DLD1 (cell line): ENCODE measurements at regions not wholly inside any gene's neighbourhood (a gene's known extent, or its start where the extent isn't known, plus 50 kb on each side); places are given as distances from the start of the nearest gene placed in this dataset.

Experiments
- in situ Hi-C: cut with HindIII; loops from 2 replicates; pipeline ENCODE4 v1.10.0; 2017; ENCODE audit warnings: low sequenced_read_pairs

- in situ Hi-C loops, result no loop called here
Observed at GRCh38 chr3:189041482-189042090, 130.2 kb upstream of the TPRG1 start.

DNA sequence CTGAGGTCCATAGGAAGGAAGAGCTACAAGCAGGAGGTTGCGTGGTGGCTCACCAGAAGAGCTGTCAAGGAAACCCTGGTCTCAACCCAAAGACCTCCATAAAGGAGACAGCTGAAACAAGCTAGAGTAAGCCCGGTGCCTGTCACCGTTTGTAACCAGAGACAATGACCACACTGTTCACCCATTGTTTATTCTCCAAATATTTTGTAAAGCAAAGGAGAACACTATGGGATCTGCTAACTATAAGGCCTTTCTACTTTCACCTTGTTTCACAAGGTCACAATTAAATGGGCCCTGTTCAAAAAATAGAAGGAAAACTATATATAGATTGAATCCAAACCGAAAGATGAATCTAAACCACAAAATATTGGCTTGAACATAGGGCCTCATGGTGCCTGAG is 128.9 kb upstream of the TPRG1 start:
- in situ Hi-C loops, result no loop called here

DNA sequence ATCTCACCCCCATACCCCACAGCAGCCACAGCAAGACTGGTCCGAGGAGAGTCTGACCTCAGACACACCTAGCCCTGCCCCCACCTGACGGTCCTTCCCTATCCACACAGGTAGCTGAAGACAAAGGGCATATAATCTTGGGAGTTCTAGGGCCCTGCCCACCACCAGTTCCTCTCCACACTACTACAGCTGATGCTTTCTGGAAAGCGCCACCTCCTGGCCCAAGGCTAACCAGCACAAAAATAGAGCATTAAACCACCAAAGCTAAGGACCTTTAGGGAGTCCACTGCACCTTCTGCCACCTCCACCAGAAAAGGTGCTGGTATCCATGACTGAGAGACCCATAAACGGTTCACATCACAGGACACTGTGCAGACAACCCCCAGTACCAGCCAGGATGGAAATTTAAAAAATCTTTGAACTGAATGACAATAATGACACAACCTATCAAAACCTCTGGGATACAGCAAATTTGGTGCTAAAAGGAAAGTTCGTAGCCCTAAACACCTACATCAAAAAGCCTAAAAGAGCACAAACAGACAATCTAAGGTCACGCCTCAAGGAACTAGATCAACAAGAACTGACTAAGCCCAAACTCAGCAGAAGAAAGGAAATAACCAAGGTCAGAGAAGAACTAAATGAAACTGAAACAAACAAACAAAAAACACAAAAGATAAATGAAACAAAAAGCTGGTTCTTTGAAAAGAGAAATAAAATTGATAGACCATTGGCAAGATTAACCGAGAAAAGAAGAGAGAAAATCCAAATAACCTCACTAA is 122.1 kb upstream of the TPRG1 start:
- in situ Hi-C loops, result no loop called here

GRCh38 chr3:189053322-189053721 is 118.4 kb upstream of the TPRG1 start:
- in situ Hi-C loops, result no loop called here

DNA sequence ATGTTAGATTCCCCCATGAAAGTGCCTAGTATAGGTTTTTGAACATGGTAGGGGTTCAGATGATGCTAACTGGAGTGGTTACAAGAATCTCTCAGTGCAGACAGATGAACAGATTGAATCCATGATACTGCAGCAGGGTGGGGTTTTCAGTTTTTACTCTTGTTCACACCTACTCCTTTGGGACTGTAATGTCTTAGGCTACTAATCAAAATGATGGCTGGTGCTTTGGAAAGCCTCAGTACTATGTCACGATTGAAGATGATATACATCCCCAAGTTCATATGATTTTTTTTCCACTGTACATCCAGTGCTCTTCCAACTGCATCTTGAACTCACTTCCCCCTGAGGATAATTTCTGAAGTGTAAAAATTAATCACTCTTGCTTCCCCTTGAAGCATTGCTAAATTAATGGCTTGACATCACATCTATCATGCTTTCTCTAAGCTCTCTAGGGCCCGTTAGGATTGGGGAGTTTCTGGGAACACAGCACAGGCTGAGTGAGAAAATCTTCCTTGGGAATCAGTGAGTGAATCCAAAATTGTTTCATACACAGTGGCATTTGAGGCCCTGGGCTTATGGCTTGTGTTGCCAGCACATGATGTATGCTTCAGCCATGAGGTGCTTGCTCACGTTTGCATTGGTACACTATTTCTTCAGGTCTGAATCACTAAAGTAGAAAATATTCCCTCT is 115.0 kb upstream of the TPRG1 start:
- in situ Hi-C loops, result no loop called here

DNA sequence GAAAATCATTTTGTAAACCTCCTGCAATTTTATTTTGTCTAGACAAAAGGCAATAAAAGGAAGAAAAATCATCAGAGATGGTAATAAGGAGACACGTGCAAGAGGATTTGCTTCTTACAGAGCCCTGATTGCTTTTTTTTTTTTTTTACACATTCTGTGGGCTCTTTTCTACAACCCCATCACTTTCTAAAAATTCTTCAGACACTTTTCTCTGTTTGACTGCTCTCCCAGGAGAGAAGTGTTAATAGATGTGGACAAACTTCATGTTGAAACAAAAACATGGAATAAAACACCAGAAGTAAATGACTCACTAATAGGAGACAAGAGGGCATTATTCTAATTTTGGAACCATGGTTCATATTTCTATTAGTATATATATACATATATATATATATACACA is 114.4 kb upstream of the TPRG1 start:
- in situ Hi-C loops, result no loop called here

GRCh38 chr3:189058071-189058470 is 113.7 kb upstream of the TPRG1 start:
- in situ Hi-C loops, result no loop called here

- in situ Hi-C loops, result no loop called here
Observed at GRCh38 chr3:189070965-189071364, 100.8 kb upstream of the TPRG1 start.

DNA sequence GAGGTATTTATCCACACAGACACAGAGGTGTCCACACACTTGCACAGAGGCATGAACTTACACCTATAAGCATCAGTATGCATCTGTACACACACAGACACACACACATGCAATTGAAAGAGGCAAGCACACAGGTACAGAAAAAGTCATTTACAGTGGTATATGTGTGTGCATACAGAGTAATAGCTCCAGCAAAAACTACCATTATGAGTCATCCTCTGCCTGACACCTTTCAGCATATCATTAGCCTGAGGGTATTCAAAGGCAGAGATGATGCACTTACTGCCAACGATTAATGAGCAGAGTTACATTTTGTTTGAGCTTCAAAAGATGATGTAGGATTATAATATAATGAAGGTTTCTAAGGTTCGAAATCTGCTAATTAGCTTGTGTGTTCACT is 100.3 kb upstream of the TPRG1 start:
- in situ Hi-C loops, result no loop called here

DNA sequence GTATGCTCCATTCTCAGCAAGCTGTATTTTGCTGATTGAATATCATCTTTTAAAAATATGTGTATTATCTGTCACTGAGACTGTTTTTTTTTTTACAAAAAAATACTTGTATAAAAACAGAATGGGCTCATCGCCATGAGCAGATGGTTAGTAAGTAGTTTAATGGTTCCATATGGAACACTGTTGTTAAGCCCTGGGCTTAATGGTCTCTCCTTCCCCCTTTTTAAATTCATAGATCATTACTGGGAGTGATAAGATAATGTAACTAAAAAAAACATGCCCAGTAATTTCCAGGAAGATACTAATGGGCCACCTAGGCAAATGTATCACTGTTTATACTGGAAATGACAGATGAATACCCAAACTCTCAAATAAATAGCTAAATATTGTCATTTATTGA is 95.3 kb upstream of the TPRG1 start:
- in situ Hi-C loops, result no loop called here

- in situ Hi-C loops, result no loop called here
Observed at GRCh38 chr3:189080745-189081144, 91.0 kb upstream of the TPRG1 start.

DNA sequence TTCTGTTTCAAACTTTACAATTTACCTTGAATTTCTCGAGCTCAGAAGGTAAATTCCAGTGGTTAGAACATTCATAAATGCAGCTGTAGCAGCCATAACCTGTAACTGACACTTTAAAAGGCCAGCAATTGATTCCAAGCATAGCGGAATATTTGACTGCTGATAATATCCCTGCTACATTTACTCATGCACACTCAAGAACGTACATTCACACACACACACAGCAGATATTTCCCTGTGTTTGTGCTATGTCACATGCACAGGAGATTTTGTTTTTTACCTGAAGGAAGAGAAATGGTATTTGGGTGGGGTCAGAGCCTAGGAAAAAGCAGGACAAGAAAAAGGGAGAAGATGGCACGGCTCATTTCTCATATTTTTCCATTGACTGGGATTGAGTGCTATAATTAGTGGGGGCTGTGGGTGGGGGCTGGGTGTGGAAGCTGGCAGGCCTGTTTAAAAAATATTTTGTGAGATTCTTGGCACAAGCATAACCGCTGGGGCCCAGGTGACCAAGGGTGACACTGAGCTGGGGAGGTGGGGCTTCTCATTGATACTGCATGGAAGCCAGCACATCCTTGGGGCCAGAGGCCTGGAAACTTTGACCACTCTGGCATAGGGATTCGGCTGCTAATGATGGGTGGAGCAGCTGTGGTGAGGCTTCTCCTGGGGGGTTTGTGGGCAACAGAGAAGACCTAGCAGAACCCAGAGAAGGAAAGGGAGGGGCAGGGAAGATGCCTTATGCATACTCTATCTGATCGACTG is 88.9 kb upstream of the TPRG1 start:
- in situ Hi-C loops, result no loop called here

GRCh38 chr3:189084620-189085019 is 87.2 kb upstream of the TPRG1 start:
- in situ Hi-C loops, result no loop called here

GRCh38 chr3:189092547-189092946 is 79.2 kb upstream of the TPRG1 start:
- in situ Hi-C loops, result no loop called here

- in situ Hi-C loops, result no loop called here
Observed at GRCh38 chr3:189094539-189094938, 77.2 kb upstream of the TPRG1 start.

DNA sequence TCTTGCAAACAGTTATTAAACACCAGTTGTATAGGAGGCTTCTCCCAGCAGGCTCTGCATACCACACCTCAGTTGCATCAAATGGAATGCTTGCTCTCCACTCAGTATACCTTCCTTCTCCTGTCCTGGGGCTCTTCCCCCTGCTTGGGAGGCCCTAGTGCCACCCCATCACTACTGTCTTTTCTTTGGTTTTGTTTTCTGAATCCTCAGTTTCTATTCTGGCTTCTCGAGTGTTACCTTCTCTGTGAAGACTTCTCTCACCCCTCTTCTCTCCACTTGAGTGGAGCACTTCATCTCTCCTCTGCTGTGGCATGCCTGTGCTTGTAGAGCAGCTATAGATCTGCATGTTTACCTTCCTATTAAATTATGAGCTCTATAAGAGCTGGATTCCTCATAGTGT is 75.7 kb upstream of the TPRG1 start:
- in situ Hi-C loops, result no loop called here

DNA sequence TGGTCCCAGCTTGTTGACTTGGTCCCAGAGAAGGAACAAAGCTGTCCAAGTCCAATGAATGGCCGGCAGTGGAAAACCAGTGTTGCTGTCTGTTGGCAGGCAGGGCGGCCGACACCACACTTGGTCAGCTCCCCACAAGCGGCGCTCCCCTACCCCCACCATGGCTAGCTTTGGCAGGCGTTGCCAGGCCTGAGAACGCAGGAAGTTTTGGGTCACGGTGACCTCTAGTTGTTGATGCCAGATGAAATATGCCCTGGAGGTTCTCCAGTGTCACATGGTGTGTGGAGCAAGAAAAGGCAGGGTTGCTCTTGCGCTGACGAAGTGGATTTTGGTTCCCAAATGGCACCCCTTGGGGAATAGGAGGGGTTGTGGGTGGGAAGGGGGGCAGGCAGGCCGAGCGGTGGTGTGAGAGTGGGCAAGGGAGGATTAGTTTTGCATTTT is 72.7 kb upstream of the TPRG1 start:
- in situ Hi-C loops, result no loop called here

DNA sequence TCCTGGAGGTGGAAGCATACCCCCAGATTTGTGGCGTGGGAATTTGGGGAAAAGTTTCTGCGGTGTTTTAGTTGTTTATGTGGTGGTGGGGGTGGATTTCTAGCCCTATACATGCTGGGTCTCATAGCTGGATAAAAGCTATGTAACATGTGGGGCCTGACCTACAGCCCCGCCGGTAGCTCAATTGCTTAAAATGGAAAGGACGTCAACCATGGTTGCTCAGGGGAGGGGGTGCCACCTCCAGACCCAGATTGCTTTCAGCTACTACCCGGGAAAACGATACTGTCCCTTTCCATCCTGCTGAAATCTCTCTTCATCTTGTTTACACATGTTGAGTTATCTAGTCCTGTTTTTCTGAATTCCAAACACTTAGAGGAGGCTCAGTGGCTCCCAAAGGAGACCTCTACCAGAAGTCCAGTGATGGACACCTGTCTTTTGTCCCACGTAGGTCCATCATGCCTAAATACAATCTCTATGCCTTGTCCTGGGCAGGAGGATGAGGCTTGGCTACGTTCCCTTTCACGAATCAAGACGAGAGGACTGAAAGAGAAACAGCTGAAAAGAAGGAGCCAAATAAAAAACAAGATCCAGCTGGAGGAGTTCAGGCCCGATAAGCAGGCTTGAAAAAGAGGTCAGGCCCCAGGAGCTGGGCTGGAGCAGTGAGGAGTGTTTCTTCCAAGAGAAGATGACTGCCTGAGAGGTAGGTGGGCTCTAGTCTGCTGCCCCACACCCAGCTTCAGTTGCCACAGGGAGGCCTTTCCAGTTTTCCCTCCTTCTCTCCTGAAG is 72.1 kb upstream of the TPRG1 start:
- in situ Hi-C loops, result no loop called here

DNA sequence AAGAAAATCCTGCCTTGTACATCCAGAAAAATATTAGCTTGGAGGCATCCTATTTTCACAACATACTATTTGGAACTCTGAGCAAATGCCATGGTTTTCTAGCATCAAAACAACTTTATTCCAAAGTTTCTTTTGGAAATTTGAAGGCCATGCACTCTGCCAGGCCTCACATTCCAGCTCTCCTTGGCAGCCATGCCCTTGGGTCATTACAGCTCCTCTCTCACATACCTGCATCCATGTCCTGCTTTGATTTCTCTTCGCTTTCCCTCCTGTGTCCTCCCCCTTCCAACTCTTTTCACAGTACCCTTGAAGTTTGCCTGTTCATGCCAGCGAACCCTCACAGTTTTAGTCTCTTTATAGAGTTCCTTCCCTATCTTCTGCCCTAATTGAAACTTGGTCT is 70.9 kb upstream of the TPRG1 start:
- in situ Hi-C loops, result no loop called here

DNA sequence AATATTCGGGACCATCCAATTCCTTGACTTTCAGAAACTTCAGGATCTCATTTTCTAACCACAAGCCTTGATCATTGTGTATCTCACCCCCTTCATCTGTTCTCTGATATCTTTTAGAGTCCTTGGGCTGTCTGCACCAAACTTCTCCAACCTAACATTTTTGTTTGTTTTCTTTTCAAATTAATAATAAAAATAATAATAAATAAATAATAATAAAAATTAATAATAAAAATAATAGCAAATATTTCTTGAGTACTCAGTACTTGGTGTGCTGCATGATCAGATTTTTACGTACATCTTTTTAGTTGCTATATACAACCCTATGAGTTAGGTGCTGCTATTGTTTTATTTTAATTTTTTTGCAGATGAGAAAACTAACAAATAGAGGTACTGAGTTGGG is 70.2 kb upstream of the TPRG1 start:
- in situ Hi-C loops, result no loop called here

DNA sequence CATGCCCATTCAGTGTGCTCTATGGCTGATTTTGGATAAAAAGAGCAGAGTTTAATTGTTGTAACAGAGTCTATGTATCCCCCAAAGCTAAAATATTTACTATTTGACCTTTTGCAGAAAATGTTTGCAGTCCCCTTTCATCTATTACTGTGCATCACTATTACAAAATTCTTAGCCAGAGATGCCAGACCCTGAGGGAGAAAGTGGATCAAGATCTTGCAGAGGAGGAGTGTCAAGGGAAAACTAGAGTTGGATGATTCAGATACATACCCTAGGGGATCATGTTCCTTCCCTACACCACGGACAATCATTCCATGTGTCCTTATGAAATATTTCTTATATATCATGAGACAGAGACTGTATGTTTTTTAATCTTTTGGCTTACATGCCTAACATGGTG is 68.6 kb upstream of the TPRG1 start:
- in situ Hi-C loops, result no loop called here
